ENCODE measurements at regions not wholly inside any gene's neighbourhood (a gene's known extent, or its start where the extent isn't known, plus 50 kb on each side); places are given as distances from the start of the nearest gene placed in this dataset.
"Not testable (repeated sequence)": the region's sequence is repeated elsewhere in the genome, so short reads cannot be mapped to it uniquely, and the experiment has no call there.

DNA sequence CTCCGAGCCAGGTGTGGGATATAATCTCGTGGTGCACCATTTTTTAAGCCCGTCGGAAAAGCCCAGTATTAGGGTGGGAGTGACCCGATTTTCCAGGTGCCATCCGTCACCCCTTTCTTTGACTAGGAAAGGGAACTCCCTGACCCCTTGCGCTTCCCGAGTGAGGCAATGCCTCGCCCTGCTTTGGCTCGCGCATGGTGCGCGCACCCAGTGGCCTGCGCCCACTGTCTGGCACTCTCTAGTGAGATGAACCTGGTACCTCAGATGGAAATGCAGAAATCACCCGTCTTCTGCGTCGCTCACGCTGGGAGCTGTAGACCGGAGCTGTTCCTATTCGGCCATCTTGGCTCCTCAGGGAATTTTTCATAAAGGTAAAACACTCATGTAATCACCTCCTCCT, 63.9 kb downstream of the RWDD3 start:
- not testable (repeated sequence) for DNase-seq (ENCODE audit: low spot score)

GRCh38 chr1:95301091-95301490, 67.1 kb downstream of the RWDD3 start:
- DNase-seq (ENCODE audit: low spot score) = no peak

DNA sequence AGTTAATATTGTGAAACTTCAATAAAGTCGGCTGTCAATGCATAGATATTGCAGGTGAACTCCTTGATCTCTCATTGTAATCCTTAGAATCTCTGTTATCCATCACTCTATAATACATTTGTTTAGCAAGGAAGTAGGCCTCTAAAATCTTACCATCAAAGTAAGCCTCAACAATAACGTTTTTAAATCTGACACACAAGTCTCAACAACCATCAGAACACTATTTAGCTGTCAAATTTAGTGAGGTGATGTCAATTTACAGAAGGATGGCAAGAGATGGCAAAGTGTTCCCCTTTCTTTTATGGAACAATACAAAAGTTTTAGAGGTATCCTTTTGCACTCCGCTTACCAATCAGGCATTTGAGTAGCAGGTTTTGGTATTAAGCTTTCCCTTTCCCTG, 67.6 kb downstream of the RWDD3 start:
- DNase-seq (ENCODE audit: low spot score) = no peak

DNA sequence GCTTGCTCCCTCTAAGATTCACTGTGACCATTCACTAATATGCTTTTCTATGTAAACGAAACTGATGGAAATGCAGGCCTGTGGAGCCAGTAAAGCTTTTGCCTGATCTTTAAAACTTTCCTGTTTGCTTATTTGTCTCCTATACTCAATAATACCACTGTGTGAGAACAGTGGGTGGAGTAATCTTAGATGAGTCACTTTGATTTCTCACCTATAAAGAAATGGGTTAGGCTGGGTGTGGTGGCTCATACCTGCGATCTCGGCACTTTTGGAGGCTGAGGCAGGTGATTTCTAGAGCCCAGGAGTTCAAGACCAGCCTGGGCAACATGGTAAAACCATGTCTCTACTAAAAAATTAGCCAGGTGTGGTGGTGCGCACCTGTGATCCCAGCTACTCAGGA, 70.8 kb downstream of the RWDD3 start:
- no peak for DNase-seq (ENCODE audit: low spot score)

DNA sequence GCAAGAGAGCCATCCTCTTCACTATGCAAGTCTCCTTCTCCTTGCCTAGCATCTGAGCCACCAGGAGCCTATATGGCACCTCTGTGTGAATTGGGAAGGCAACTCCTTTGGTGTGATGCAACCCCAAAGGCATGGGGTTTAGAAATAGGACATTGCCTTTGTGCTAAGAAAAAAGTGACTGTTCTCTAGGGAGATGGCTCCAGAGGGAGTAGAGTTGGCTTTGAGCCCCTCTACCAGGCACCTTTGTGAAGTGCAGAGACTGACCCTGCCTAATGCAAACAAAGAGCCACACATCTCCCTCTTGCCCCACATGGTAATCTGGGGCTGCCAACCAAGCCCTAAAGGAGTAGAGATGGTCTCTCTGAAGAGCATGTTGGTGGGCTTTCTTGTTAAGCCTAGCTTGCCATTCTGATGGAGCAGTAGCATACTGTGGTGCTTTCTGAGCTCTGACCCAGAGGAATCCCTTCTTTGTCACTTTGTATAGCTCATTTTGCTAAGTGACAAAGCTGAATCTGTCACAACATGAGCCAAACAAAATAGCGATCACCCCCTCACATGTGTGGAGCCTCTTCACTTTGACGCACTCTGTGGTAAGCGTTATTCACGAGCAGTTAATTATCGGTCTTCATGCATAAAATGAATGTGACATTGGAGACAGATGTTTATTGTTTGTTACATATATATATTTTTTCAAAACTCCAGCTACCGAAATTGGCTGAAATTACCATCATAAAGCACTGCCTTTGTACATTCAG, 74.4 kb downstream of the RWDD3 start:
- no peak for DNase-seq (ENCODE audit: low spot score)

GRCh38 chr1:95309031-95309471, 75.0 kb downstream of the RWDD3 start:
- DNase-seq (ENCODE audit: low spot score) = peak; percentile 50

GRCh38 chr1:95311014-95311413, 77.0 kb downstream of the RWDD3 start:
- DNase-seq (ENCODE audit: low spot score) = no peak

GRCh38 chr1:95311762-95312161, 77.8 kb downstream of the RWDD3 start:
- DNase-seq (ENCODE audit: low spot score) = no peak

- no peak for DNase-seq (ENCODE audit: low spot score)
Measured at GRCh38 chr1:95312181-95312580, 78.2 kb downstream of the RWDD3 start.

DNA sequence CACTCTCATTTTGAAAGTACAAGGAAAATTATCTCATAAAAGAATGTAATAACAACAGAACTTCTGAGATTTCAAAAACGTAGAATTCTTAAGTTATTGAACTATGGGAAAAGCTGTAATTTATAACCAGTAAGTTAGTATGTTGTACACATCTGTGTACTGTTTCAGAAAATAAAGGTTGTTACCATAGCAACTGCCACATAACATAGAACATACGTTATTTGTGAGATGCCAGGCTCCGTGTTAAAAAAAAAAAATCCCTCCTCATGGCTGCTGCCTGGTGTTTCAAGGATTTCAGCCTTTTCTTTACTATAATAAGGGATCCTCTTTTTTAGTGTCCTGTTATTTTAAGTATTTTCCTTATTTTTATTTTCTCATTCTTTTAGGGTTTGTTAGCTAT, 79.5 kb downstream of the RWDD3 start:
- no peak for DNase-seq (ENCODE audit: low spot score)

DNA sequence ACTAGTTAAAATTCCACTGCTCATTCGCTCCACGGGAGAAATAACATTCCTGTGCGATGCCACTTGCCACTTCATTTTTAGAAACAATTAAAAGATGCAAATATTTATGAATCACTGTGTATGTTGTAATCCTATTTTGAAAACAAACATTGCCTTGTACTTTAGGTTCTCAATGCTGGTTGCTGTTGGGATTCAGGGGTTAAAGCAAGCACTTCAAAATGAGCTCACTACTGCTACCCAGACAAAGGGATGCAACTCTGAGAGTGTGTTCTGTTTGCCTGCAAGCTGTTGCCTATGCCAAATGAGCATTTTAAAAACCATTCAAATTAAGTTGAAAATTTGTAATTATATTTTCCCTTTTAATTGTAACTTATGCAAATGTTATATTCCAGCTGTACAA, 87.5 kb downstream of the RWDD3 start:
- no peak for DNase-seq (ENCODE audit: low spot score)

DNA sequence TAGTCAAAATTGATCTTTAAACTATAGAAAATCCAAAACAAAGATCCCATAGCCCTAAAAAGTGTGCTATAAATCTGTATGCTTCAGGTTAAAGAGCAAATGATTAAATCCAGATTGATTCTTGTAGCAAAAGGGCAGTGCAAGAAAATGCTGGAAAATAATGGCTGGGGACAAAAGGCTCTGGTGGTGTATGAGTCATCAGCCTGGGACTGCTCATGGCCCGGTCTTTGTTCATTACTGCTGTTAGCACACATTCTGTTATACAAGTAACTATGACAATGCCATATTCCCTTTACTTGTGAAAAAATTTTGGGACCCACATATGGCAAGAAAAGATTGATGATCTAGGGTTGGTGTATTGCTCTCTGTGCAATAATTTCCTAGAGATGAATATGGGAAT, 89.1 kb downstream of the RWDD3 start:
- DNase-seq (ENCODE audit: low spot score) = peak; percentile 19

GRCh38 chr1:95325349-95325748, 91.3 kb downstream of the RWDD3 start:
- DNase-seq (ENCODE audit: low spot score) = no peak

DNA sequence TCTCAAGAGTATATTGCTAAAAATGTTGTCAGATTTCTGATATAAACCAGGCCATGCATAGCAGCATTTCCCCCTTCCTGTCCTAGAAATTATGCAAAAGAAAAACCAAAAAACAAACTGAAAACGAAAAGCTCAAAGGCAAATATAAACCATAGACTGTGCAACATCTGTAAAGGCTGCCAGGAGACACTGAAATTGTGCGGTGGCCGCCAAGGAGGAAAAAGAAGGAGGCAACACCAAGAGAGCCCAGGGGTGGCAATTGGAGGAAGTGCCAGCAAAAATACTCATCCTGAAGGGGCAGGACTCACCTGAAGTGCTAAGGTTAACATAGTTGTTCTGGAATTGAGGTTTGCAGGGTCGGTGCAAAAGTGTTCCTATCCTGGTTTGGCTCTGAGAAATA, 92.0 kb downstream of the RWDD3 start:
- no peak for DNase-seq (ENCODE audit: low spot score)

GRCh38 chr1:95332754-95333153, 98.7 kb downstream of the RWDD3 start:
- DNase-seq (ENCODE audit: low spot score) = no peak

DNA sequence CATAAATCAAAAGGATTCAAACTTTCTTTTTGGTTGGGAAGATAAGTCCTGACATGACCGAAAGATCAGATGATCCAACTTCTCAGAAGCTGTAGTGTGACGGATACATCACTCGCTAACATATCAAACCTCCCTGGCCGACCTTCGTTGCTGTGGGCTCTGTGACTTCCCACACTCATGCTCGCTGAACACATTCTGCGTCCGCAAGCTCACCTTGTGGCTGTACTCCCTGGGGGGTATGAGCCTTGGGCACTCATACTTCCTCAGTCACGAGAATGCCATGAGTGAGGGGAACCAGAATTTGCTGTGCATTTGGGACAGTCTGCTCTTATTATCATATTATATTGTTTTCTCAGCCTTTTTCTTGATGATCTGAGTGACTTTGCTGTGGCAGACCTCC, 105.4 kb downstream of the RWDD3 start:
- no peak for DNase-seq (ENCODE audit: low spot score)

DNA sequence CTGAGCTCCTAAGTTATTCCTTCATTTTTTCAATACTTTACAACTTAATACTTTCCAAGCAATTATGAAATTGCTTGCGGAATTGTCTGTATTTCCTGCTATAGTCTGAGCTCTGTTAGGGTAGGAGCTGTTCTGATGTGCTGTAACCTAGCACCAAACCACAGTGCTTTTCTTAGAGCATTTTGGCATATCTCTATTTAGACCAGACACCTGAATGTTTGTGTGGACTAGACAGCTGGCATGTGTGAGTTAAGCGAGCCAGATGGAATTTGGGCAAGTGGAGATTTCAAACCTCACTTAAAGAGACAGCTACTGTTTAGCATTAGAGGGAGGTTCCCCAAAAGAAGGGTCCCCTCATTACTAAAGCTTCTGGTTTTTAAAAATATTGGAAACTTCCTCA, 106.1 kb downstream of the RWDD3 start:
- no peak for DNase-seq (ENCODE audit: low spot score)

DNA sequence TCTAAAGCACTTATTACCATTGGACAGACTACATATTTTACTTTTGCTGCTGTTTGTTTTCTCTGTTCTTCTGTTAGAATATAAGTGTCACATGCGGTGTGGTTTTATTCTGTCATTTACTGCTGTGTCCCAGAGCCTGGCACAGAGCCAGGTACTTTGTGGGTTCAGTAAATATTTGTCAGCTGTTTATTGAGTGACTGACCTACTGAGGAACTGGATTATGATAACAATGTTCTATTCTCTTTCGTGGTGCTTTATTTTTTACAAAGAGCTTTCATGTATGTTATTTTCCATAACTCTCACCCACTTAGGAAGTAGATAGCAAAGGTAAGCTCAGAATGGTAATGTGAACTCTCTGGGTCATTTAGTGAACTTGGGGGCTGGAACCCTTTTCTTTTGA, 118.8 kb downstream of the RWDD3 start:
- DNase-seq (ENCODE audit: low spot score) = no peak

GRCh38 chr1:95353194-95353593, 119.2 kb downstream of the RWDD3 start:
- DNase-seq (ENCODE audit: low spot score) = no peak

GRCh38 chr1:95364546-95364945, 130.5 kb downstream of the RWDD3 start:
- DNase-seq (ENCODE audit: low spot score) = no peak

GRCh38 chr1:95366498-95366897, 132.5 kb downstream of the RWDD3 start:
- DNase-seq (ENCODE audit: low spot score) = no peak

DNA sequence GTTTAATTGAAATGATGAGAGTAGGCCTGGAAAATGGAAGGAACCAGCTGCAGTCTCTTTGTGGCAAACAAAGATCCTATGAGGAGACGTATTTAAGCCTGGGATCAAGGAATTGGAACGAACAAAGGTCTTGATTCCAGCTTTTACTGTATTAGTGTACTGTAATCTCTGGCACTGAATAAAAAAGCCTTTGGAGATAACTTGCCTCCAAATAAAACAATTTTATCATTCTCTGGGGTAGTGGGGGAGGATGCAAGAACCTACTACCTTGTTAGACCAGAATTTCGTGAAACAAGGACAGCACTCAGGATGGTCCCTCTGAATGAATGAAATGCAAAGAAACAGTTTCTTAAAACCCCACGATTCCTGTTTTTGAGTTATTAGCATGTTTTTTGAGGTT, 134.2 kb downstream of the RWDD3 start:
- no peak for DNase-seq (ENCODE audit: low spot score)

GRCh38 chr1:95369985-95370690, 136.1 kb downstream of the RWDD3 start:
- no peak for DNase-seq (ENCODE audit: low spot score)
